Fibroblast of mammary gland (primary cell): ENCODE measurements at regions not wholly inside any gene's neighbourhood (a gene's known extent, or its start where the extent isn't known, plus 50 kb on each side); places are given as distances from the start of the nearest gene placed in this dataset.

Experiments
- DNase-seq: peaks from one replicate; pipeline ENCODE4 v3.0.0-alpha.2; 2010; ENCODE audit warnings: low read depth
- H3K4me3 ChIP-seq: 2 replicates; pipeline ENCODE4 v1.5.1; 2011; ENCODE audit warnings: low read depth, mild to moderate bottlenecking, low read length, moderate library complexity; ENCODE audit not compliant: control insufficient read depth
- TF ChIP-seq, protein P1 (sequence below): conservative IDR thresholded peaks from 2 replicates; pipeline ENCODE4 v1.5.1; 2011; ENCODE audit warnings: low read depth, low read length, inconsistent platforms; ENCODE audit not compliant: control insufficient read depth, insufficient read depth

DNA sequence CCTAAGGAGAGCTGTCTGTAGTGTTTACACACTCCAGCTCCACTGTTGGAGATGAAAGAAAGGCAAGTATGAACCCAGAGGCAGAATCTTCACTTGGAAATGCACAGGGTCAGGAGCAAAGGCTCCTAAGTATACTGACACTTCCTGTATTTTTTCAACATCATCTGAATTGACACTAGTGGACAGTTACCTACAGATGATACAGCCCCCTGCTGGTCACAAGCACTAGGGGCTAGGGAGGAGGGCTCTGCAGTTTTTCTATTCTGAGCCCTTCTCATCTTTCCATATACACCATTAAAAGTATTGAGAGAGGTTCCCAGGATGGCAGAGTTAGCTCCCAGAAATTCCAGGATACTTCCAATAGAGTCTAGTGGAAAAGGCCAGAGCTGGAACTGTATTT lies 290.3 kb upstream of the API5 start:
- DNase-seq: no peak
- TF ChIP-seq, protein P1, sequence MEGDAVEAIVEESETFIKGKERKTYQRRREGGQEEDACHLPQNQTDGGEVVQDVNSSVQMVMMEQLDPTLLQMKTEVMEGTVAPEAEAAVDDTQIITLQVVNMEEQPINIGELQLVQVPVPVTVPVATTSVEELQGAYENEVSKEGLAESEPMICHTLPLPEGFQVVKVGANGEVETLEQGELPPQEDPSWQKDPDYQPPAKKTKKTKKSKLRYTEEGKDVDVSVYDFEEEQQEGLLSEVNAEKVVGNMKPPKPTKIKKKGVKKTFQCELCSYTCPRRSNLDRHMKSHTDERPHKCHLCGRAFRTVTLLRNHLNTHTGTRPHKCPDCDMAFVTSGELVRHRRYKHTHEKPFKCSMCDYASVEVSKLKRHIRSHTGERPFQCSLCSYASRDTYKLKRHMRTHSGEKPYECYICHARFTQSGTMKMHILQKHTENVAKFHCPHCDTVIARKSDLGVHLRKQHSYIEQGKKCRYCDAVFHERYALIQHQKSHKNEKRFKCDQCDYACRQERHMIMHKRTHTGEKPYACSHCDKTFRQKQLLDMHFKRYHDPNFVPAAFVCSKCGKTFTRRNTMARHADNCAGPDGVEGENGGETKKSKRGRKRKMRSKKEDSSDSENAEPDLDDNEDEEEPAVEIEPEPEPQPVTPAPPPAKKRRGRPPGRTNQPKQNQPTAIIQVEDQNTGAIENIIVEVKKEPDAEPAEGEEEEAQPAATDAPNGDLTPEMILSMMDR: no peak
- no peak overlapping the region for H3K4me3 ChIP-seq

DNA sequence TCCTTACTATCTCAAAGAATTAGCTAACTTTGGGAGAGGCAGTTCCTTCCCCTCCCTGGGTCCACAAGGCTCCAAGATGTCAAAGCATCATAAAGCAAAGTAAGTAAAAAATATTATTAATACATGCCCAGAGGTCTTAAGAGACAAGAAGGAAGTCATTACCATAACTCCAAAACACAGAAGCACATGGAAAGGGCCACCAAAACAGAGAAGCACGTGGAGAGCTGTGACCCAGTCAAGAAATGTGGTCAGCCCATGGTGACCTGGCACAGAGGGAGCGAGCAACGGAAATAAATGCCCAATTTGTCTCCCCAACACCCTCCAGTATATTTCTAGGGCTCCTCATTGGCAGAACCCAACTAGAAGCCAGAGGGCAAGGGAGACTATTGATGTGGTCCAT lies 277.5 kb upstream of the API5 start:
- DNase-seq: no peak
- H3K4me3 ChIP-seq: no peak overlapping the region
- TF ChIP-seq, protein P1: no peak

DNA sequence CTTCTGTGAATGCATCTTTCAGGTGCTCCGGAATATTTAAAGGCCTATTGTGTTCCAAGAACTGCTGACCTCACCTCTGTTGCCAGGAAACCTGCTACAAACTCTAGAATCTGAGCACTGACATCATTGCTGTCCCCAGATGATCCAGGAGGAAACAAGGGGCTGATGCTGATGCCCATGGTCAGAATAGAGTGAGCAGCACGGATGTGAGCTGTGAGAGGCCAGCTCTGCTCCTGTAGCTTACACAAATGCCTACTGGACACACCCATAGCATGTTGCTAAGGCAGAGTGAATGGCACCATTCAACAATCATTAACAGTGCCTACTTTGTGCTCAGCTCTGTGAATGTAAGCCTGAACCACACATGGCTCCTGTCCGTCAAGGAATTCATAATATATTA lies 276.7 kb upstream of the API5 start:
- no peak for DNase-seq
- TF ChIP-seq, protein P1: no peak
- H3K4me3 ChIP-seq: no peak overlapping the region

DNA sequence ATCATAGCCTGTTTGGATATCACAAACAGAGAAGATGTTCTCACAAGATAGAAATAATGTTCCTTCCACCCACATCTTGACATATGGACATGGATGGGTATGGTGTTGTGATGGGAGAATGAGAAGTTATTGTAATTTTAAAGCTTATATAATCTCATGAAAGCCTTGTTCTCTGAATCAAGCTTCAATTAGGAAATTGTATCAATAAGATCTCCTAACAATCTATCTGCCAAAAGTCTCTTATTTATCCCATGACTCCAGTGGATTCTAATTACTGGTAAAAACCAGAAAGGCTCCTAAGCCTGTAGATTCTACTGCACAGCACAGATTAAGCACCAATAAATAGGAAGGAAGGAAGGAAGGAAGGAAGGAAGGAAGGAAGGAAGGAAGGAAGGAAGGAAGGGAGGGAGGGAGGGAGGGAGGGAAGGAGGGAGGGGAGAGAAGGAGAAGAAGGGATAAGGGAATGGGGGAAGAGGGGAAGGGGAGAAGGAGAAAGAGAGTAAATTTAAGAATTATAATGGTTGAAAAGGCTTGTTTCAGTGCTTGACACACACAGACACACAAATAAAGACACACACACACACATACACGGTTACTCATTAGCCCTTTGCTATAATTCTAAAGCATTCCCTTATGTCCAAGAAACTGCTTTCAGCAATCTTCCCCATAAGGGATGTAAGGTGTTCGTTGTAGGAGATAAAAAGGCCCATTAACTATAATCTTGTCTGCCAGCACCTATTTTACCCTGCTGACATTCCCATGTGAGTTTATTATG lies 258.0 kb upstream of the API5 start:
- TF ChIP-seq, protein P1: no peak
- DNase-seq: no peak

DNA sequence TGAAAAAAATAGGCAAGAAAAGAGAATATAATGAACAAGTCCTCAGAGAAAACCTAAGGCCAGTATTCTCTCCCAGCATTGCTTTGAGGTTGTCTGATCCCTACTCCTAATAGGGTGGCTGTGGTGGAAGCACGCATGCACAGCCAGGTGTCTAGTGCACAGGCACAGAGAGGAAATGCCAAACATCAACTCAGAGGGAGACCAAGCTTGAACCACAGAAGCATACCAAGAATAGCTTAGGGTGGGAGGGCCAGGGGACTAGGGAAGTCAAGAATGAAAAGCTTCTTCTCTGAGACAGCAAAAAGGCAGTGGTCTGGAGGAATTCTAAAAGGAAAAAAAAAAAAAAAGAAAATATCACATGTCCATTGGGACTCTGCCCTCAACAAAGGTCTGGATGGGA lies 244.1 kb upstream of the API5 start:
- H3K4me3 ChIP-seq: no peak overlapping the region
- TF ChIP-seq, protein P1: no peak
- no peak for DNase-seq

More for the DNA sequence above, 258.0 kb upstream of the API5 start:
- no peak overlapping the region for H3K4me3 ChIP-seq

DNA sequence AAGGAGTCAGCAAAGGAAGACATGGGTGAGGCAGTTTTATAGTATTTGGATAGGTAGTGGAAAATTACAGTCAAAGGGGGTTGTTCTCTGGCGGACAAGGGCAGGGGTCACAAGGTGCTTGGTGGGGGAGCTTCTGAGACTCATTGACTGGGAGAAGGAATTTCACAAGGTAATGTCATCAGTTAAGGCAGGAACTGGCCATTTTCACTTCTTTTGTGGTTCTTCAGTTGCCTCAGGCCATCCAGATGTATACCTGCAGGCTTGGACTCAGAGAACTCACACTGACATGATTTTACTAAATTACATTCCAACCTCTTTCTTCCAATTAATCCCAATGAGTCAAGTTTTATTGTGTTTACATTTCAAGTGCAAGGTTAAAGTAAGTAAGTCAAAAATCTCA lies 240.5 kb upstream of the API5 start:
- H3K4me3 ChIP-seq: no peak overlapping the region
- DNase-seq: no peak
- TF ChIP-seq, protein P1: no peak
